IMR-90 (cell line): ENCODE measurements at regions not wholly inside any gene's neighbourhood (a gene's known extent, or its start where the extent isn't known, plus 50 kb on each side); places are given as distances from the start of the nearest gene placed in this dataset.

Experiments
- CEBPB ChIP-seq: IDR thresholded peaks from 2 replicates; pipeline ENCODE4 v1.6.1; 2012; ENCODE audit warnings: low read depth, low read length, improper control_type of control experiment
- CTCF ChIP-seq: conservative IDR thresholded peaks from 2 replicates; pipeline ENCODE4 v1.5.1; 2012; ENCODE audit warnings: mild to moderate bottlenecking, low read depth, low read length, improper control_type of control experiment
- MAZ ChIP-seq: IDR thresholded peaks from 2 replicates; pipeline ENCODE4 v1.6.1; 2012; ENCODE audit warnings: low read depth, mild to moderate bottlenecking, low read length, improper control_type of control experiment, moderate library complexity, borderline replicate concordance
- MXI1 ChIP-seq: IDR thresholded peaks from 2 replicates; pipeline ENCODE4 v1.6.1; 2012; ENCODE audit warnings: low read depth, mild to moderate bottlenecking, low read length, moderate library complexity, borderline replicate concordance
- POLR2A ChIP-seq: IDR thresholded peaks from 2 replicates; pipeline ENCODE4 v1.6.1; 2012; ENCODE audit warnings: mild to moderate bottlenecking, low read depth, low read length
- RFX5 ChIP-seq: IDR thresholded peaks from 2 replicates; pipeline ENCODE4 v1.8.0; 2012; ENCODE audit warnings: low read depth, mild to moderate bottlenecking, low read length, moderate library complexity
- USF2 ChIP-seq: fragments of 150-350 bp; IDR thresholded peaks from 2 replicates; pipeline ENCODE4 v1.6.1; 2017; ENCODE audit warnings: mild to moderate bottlenecking, antibody characterized with exemption, low read length, low read depth

DNA sequence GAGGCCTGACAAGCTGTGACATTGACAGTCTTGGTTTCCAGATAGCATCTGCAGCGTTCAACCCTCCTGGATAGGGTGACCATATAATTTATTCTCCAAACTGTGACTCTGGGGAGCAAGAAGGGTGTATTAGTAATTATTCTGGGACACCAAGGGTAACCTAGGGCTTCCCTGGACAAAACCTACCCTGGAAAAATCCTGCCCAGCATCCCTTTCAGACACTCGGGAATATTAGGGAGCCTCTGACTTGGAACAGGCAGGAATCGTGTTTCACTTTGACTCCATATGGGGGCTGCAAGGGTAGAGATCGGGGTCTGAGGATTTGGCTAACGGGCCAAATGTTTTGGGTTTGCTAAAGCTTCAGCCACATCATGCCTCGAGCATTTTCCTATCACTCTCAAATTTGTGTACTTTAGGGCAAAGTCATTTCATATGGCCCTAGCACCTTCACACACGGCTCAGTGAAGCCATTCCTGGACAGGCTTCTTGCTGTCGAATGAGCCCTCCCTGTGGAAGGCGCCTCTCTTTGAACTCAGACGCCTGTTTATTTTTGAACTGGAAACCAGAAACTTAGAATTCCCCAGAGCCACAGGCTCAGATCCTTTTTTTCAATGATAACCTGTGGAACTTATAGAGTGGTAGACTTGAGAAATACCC is 129.9 kb downstream of the DDX1 start:
- TF ChIP-seq CTCF (no peak), USF2 (no peak), CEBPB (no peak), RFX5 (no peak), MAZ (no peak), POLR2A (no peak), MXI1 (no peak)
